ENCODE measurements at regions not wholly inside any gene's neighbourhood (a gene's known extent, or its start where the extent isn't known, plus 50 kb on each side); places are given as distances from the start of the nearest gene placed in this dataset.
"Not testable (repeated sequence)": the region's sequence is repeated elsewhere in the genome, so short reads cannot be mapped to it uniquely, and the experiment has no call there.

- no peak for DNase-seq (ENCODE audit: low spot score)
Measured at GRCh38 chr4:53959343-53960120, 104.9 kb downstream of the CHIC2 start.

GRCh38 chr4:53956454-53956853 lies 108.0 kb downstream of the CHIC2 start:
- DNase-seq (ENCODE audit: low spot score), result no peak

DNA sequence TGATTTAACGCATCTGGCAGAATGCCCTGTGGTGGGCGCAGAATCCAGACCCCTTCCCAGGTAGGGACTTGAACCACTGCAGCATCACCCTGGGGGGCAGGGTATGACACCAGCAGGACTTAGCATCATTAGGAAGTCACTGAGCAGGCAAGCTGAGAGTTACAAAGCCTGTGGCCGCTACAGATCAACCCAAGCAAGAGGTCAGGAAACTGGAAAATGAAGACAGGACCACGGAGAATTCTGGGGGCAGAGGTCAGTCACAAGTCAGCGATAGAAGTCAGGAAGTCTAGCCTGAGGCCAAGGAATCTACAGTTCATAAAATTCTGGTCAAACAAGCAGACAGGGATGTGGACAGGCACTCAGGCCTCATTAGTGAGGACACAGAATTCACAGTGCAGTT lies 108.4 kb downstream of the CHIC2 start:
- no peak for DNase-seq (ENCODE audit: low spot score)

GRCh38 chr4:53951414-53951813 lies 113.0 kb downstream of the CHIC2 start:
- no peak for DNase-seq (ENCODE audit: low spot score)

DNA sequence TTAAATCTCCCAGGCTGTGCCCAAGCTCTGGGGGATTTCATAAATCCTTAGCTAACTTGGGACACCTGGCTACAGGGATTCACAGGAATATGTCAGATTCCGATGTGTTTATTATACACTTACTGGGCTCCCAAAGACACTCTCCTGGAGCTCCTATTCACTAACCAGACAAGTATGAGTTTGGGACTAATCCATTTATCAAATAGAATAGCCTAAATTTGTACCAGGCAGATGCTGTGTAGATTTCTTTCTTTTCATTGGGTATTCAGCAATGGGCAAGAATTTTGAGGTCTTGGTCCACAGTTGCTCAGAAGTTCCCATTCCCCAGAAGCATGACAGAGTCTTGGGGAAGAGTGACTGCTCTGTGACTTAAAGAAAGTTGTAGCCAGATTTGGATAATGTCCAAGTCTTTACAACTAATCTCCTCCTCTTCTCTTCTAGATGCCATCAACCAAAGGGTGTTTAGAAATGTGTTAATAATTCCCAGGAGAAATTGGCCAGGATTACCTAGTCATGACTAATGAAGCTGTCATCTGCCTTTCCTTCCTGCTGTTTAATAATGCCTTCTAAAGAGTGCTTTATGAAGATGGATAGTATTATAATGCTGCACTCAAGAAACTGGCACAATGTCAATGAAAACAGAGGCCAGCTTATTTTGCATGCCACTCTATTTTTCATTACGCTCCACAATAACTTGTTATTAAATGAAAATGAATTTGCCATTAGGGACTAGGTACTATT lies 120.9 kb downstream of the CHIC2 start:
- no peak for DNase-seq (ENCODE audit: low spot score)

DNA sequence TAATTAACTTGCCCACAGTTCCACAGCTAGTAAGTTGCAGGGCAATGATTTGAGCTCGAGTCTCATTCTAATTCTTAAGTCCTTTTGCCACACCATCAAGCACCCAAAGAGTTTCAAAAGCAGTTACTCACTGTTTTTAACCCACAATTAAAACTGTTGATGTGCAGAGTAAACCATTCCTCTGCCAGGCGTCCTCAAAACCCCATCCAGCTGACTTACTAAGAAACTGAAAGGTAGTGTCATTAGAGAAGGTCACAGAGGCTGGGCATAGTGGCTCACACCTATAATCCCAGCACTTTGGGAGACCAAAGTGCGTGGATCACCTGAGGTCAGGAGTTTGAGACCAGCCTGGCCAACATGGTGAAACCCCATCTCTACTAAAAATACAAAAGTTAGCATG lies 121.7 kb downstream of the CHIC2 start:
- no peak for DNase-seq (ENCODE audit: low spot score)

- no peak for DNase-seq (ENCODE audit: low spot score)
Measured at GRCh38 chr4:53941331-53941730, 123.1 kb downstream of the CHIC2 start.

- not testable (repeated sequence) for DNase-seq (ENCODE audit: low spot score)
Measured at GRCh38 chr4:53939892-53940291, 124.5 kb downstream of the CHIC2 start.

- no peak for DNase-seq (ENCODE audit: low spot score)
Measured at GRCh38 chr4:53937918-53938317, 126.5 kb downstream of the CHIC2 start.

DNA sequence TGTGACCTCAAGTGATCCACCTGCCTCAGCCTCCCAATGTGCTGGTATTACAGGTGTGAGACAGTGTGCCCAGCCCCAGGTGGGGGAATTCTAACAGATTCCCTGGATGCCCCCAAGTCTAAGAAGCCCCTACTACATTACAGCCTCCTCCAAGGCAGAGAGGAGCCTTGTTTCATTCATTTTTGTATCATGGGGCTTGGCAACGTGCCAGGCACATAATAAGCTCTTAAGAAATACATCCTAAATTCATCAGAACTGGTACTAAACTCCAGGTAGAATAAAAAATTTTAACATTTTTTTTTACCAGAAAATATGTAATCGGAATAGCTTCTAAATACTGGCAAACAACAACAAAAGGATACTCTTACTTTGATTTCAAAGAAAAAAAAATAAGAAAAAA lies 127.1 kb downstream of the CHIC2 start:
- no peak for DNase-seq (ENCODE audit: low spot score)

DNA sequence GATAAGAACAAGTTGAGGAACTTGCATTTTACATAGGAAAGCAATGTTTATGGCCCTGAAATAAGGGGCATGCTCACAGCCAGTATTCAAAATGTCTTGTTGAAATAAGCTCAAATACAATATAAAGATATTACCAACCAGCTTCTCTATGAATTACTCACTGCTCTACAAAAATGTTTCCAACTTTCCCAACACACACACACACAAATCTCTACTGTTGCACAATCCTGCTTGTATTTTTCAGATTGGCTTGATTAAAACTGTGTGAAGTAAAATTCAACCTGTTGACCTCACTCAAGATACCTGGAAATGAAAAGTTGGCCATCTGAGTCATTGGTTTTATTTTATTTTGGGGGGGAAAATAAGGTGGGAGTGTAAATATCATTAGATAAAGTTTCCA lies 128.6 kb downstream of the CHIC2 start:
- DNase-seq (ENCODE audit: low spot score), result no peak

DNA sequence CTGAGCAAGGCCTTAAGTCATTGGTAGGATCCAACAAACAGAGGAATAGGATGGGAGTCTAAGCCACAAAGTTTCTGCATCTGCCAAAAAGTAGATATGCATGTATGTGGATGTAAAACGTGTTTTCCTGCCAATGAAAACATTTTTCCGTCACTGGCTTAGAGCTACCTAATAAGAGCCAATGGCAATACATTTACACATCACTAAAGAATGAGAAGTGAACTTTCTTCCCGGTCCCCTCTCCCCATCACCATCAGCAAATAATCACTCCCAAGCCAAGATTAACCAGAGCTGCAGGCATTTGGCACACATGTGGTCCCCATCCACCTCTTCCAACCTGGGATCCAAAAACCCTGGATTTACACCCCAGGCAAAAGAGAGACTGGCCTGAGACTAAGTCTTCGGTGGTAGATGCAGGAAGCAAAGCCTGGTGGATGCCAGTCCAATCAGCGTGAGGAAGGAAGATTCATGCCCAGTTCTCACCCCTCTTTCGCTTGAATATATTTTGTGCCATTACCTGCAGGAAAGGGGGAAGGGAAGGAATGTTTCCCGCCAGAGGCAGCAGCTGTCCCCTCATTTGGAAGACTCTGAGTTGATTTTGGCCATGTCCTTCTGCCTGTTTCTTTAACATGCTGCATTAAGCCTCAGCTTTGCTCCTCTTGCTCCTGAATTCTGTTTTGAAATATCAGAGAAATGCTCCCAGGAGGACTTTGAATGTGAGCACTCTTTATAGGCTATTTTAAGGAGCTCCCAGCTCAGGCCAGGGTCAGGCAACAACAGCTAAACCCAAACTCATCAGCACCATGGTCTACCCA lies 131.4 kb downstream of the CHIC2 start:
- DNase-seq (ENCODE audit: low spot score), result no peak

GRCh38 chr4:53931461-53931961 lies 132.9 kb downstream of the CHIC2 start:
- no peak for DNase-seq (ENCODE audit: low spot score)

DNA sequence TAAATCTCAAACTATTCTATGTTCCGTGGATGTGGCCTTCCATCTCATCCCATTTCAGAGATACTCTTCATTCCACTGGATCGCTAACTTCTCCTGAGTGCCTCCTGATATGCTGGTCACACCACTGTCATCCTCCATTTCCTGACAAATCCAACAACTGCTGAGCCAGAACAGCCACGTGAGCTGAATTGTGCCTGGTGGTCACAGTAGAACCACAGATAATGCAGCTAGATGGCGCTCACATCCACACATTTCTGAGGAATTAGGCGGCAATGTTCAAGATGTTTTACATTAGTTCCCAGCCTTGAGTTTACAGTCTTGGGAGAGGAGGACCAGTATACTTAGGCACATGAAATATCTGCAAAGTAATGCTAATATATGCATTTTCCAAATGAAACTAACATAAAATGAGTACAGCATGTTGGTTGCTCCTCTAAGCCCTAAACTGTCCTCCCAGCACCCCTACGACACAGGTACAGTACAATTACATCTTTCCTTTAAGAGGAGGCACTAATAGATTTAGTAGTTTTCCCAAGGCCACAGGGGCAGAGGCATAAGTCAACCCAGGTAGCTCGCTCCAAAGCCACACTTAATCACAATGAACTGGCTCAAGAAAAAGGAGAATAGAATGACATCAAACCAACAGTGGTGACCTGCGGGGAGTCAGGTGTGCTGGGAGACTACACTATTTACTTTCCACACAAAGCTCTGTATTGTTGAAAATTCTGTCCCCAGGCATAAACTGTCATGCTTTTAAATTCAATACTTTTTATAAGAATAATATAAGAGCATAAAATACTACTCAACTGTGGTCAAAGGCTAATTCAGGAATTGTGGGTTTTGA lies 134.2 kb downstream of the CHIC2 start:
- DNase-seq (ENCODE audit: low spot score), result peak; percentile 78

DNA sequence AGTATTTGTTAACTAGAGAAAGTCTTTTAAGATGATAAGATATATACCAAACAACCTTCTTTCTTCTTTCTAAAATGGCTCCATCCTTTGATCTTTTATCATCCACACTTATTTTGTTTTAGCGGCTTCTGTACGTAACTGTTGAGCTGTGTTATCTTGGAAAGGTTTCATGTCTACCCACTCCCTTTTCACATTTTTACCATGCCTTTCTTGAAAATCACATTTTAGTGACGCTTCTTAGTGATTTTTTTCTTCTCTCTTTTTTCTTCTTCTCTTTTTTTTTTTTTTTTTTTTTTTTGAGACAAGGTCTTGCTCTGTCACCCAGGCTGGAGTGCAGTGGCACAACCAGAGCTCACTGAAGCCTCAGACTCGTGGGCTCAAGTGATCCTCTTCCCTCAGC lies 135.1 kb downstream of the CHIC2 start:
- no peak for DNase-seq (ENCODE audit: low spot score)

GRCh38 chr4:53928825-53929224 lies 135.6 kb downstream of the CHIC2 start:
- no peak for DNase-seq (ENCODE audit: low spot score)

GRCh38 chr4:53925050-53925605 lies 139.3 kb downstream of the CHIC2 start:
- DNase-seq (ENCODE audit: low spot score), result no peak

DNA sequence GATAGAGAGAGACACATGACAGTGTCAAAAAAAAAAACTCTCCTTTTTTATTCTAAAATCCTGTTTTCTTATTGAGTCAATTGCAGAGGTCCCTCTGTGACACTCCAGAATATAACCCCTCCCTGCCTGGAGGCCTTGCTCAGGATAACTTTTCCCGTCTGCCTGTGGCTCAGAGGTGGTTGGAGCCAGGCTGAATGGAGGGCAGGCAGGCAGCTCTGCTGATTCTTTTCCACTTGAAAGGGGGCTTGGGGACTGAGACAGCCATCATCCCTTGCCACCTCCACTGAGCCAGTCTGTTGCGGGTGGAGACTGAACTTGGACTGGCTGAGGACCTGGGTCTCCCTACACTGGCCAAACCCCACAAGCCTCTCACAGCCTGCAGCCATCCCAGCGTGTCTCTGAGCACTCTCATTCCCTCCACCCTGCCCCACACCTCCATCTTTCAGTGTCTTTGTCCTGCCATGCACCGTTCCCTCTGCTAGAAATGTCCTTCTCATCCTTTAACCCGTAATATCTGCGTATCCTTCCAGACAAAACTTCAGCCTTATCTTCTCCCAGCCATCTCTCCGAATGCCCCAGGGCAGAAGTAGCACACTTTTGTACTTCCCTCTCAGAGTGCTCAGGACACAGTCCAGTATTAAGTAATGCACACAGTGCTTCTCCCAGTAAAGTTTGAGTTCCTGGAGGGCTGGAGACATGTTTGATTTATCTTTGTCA lies 139.9 kb downstream of the CHIC2 start:
- no peak for DNase-seq (ENCODE audit: low spot score)

DNA sequence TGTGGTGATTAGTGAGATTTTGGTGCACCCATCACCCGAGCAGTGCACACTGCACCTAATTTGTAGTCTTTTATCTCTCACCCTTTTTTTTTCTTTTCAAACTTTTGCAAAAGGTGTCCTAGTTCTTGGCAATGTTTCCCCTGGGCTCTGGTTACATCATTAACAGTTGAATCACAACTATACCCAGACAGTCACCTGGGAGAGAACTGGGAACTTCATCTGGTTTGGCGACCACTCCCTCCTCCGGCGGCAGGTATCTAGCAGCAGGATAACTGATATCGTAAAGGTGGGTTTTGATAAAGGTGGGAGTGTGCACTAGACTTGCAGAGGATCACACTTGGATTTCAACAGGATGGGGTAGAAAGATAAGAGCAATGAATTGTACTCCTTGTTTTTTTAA lies 140.5 kb downstream of the CHIC2 start:
- no peak for DNase-seq (ENCODE audit: low spot score)

DNA sequence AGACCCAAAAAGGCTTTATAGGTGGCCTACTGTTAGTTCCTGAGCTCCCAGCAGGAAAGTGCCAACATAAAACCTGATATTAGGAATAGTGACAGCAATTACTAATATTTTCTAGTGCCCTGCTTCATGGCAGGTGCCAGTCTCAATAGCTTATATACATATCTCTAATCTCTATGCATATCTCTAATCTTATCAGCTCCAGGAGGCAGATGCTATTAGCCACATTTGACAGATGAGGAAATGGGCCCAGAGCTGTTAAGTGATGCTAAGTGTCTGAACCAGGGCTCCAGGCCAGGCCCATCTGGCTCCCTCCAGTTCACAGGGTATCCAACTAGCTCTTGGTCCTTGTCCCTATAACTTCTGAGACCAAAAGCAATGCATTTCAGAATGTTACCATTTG lies 142.5 kb downstream of the CHIC2 start:
- DNase-seq (ENCODE audit: low spot score), result no peak

GRCh38 chr4:53920883-53921282 lies 143.5 kb downstream of the CHIC2 start:
- DNase-seq (ENCODE audit: low spot score), result no peak

Measured in putamen (tissue), 1 donor.